MG63 (cell line): ENCODE measurements at regions not wholly inside any gene's neighbourhood (a gene's known extent, or its start where the extent isn't known, plus 50 kb on each side); places are given as distances from the start of the nearest gene placed in this dataset.

Experiments used
- DNase-seq: peaks from one replicate; pipeline ENCODE4 v3.0.0-alpha.2; 2020
- H3K27me3 ChIP-seq: fragments of 250-450 bp; sonication (Bioruptor Pico); 2 replicates; pipeline ENCODE4 v1.5.1; 2020; ENCODE audit warnings: mild to moderate bottlenecking, moderate library complexity
- H3K36me3 ChIP-seq: fragments of 250-450 bp; sonication (Bioruptor Pico); 2 replicates; pipeline ENCODE4 v1.5.1; 2020; ENCODE audit warnings: mild to moderate bottlenecking, moderate library complexity
- H3K4me3 ChIP-seq: fragments of 250-450 bp; sonication (Bioruptor Pico); 2 replicates; pipeline ENCODE4 v1.5.1; 2020; ENCODE audit warnings: mild to moderate bottlenecking, moderate library complexity
- H3K9me3 ChIP-seq: fragments of 250-450 bp; sonication (Bioruptor Pico); 2 replicates; pipeline ENCODE4 v1.5.1; 2020; ENCODE audit warnings: mild to moderate bottlenecking, moderate library complexity

DNA sequence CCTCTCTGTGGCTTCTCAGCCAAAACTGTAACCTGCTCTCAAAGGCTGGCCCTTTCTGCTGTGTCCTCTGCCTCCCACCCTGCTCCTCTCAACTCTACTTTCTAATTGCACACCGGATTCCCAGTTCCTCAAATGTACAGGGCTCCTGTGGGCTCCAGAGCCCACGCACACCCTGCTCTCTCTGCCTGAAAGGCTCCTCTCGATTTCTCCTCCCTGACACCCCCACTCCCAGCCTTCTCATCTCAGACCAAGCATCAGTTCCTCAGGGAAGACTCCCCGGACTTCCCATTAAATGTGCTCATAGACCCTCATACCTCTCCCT lies 111.7 kb upstream of the STEAP1B start:
- no peaks in the 10 kb centered on the region for H3K27me3 ChIP-seq
- H3K36me3 ChIP-seq: no peaks in the 10 kb centered on the region
- peaks cover 4% of the 10 kb centered on the region; the same call in 1 of the 2 replicates for H3K9me3 ChIP-seq
- no peak overlapping the region for H3K4me3 ChIP-seq
- DNase-seq: no peak

DNA sequence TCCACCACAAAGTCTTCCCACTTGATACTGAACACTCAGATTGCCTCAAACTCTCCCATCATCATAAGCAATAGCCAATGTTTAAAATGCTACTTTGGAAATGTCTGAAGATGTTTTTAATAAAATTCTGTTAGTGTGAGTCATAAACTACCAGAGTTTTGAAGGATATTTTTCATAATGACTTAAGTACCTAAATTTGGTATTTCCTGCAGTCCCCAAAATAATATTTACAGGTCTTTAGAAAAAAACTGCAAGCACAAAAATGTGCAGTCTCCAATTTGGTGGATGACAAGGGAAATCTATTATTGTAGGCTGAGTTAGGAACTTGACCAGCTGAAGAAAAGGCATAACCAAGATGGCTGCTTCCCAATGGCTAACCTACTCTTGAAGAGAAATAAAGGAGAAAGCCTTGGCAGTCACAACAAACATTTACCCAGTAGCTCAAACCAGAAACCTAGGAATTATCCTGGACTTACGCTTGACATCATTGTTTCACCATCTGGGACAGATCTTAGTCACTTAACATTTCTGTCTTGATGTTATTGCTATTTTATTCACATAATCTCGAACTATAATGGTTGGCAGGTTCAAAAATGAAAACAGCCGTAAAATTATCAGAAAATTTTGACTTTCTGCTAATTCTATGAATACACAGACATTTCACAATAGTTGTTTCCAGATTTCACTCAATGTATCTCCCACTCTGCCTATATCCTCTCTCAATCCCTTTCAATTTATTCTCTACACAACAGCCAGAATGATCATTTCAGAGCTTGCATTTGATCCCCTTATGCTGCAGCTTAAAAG lies 111.2 kb upstream of the STEAP1B start:
- Histone ChIP-seq H3K27me3 (no peaks in the 10 kb centered on the region), H3K9me3 (peaks cover 4% of the 10 kb centered on the region; the same call in 1 of the 2 replicates), H3K36me3 (no peaks in the 10 kb centered on the region), H3K4me3 (no peak overlapping the region)
- no peak for DNase-seq

- peaks cover 4% of the 10 kb centered on the region; the same call in 1 of the 2 replicates for H3K9me3 ChIP-seq
- DNase-seq: no peak
- no peaks in the 10 kb centered on the region for H3K36me3 ChIP-seq
- no peaks in the 10 kb centered on the region for H3K27me3 ChIP-seq
- no peak overlapping the region for H3K4me3 ChIP-seq
Measured at GRCh38 chr7:22610263-22610662, 110.3 kb upstream of the STEAP1B start.

DNA sequence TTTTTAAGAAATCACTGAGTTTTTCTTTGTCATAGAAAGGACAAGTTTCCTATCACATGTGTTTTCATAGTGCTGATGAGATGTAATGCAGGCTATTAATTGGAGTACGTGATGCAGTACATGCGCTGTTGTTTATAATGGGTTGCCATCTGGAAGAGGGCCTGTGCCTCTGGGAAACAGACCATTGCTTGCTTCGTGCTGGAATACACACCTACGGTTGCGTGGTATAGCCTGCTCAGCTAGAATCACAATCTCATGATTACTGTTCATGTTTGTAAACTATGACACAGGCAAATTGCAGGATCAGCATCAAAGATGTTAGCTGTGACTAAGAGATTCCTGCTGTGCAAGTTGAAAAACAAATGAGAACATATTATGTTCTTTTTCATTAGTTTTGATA lies 107.2 kb upstream of the STEAP1B start:
- H3K4me3 ChIP-seq: no peak overlapping the region
- DNase-seq: peak; percentile 76
- no peaks in the 10 kb centered on the region for H3K36me3 ChIP-seq
- no peaks in the 10 kb centered on the region for H3K9me3 ChIP-seq
- no peaks in the 10 kb centered on the region for H3K27me3 ChIP-seq

GRCh38 chr7:22604246-22604645 lies 104.3 kb upstream of the STEAP1B start:
- H3K4me3 ChIP-seq: no peak overlapping the region
- no peaks in the 10 kb centered on the region for H3K9me3 ChIP-seq
- no peaks in the 10 kb centered on the region for H3K27me3 ChIP-seq
- no peaks in the 10 kb centered on the region for H3K36me3 ChIP-seq
- no peak for DNase-seq

DNA sequence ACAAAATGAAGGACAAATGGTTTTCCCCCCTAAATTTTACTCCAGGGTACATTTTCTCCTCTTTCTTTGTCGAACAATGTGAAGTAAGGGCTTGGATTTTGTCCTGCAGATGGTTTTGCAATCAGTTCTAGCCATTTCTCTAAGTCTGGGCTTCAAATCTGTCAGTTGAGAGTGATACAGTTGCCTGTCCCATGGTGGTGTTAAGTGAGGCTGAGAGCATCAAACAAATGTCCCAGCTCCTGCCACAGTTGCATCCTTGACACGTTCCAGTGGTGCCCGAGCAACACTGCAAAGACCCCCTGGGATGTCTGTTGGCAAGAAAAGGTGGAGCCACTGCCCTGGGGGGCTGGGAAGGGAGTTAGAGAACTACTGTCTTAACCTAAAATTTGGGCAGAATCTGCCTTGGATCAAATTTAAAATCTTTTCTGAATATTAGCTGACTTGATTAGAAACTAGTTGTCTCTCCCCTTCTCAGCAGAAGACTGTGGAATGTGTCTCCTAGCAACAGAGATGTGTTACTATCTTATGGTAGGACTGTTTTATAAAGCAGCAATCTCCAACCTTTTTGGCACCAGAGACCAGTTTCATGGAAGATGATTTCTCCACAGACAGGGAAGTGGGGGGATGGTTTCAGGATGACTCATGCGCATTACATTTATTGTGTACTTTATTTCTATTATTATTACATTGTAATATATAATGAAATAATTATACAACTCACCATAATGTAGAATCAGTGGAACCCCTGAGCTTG lies 102.0 kb upstream of the STEAP1B start:
- Histone ChIP-seq H3K27me3 (no peaks in the 10 kb centered on the region), H3K36me3 (no peaks in the 10 kb centered on the region), H3K4me3 (no peak overlapping the region), H3K9me3 (no peaks in the 10 kb centered on the region)
- peak; percentile 30 for DNase-seq

GRCh38 chr7:22601408-22601807 lies 101.4 kb upstream of the STEAP1B start:
- Histone ChIP-seq H3K27me3 (no peaks in the 10 kb centered on the region), H3K4me3 (no peak overlapping the region), H3K36me3 (no peaks in the 10 kb centered on the region), H3K9me3 (no peaks in the 10 kb centered on the region)
- DNase-seq: no peak

- no peaks in the 10 kb centered on the region for H3K27me3 ChIP-seq
- DNase-seq: no peak
- H3K36me3 ChIP-seq: no peaks in the 10 kb centered on the region
- H3K9me3 ChIP-seq: no peaks in the 10 kb centered on the region
- no peak overlapping the region for H3K4me3 ChIP-seq
Measured at GRCh38 chr7:22601003-22601402, 101.0 kb upstream of the STEAP1B start.

DNA sequence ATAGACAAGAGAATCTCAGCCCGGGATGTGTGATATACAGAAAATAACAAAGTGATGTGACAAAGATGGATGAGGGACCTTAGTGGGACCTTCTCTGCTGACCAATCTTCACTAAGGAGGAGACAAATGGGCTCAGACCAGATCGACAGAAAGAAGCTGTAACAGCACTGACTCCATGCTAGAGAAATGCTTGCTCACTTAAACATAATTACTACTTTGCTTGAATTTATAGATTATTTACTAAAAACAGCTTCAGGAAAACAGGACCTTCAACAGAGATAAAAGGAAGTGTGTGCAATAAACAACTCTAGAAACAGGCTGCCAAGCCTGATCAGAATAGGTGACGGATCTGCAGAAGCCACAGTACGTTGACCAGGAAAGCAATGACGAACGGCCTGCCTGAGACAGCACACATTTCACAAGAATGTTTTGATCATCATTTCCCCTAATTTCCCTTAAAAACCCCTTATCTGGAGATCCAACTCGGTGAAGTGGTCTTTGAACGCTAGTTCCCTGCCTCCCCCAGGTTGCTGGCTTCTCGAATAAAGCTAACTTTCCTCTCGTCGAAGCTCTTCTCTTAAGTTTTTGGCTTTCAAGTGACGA lies 98.4 kb upstream of the STEAP1B start:
- Histone ChIP-seq H3K9me3 (no peaks in the 10 kb centered on the region; the same call in 1 of the 2 replicates), H3K36me3 (no peaks in the 10 kb centered on the region), H3K27me3 (no peaks in the 10 kb centered on the region), H3K4me3 (no peak overlapping the region)
- DNase-seq: no peak

GRCh38 chr7:22597844-22598243 lies 97.9 kb upstream of the STEAP1B start:
- Histone ChIP-seq H3K27me3 (no peaks in the 10 kb centered on the region), H3K9me3 (no peaks in the 10 kb centered on the region; the same call in 1 of the 2 replicates), H3K36me3 (no peaks in the 10 kb centered on the region), H3K4me3 (no peak overlapping the region)
- DNase-seq: peak; percentile 66

- Histone ChIP-seq H3K36me3 (no peaks in the 10 kb centered on the region), H3K9me3 (no peaks in the 10 kb centered on the region; the same call in 1 of the 2 replicates), H3K27me3 (no peaks in the 10 kb centered on the region), H3K4me3 (no peak overlapping the region)
- no peak for DNase-seq
Measured at GRCh38 chr7:22596763-22597400, 96.9 kb upstream of the STEAP1B start.

DNA sequence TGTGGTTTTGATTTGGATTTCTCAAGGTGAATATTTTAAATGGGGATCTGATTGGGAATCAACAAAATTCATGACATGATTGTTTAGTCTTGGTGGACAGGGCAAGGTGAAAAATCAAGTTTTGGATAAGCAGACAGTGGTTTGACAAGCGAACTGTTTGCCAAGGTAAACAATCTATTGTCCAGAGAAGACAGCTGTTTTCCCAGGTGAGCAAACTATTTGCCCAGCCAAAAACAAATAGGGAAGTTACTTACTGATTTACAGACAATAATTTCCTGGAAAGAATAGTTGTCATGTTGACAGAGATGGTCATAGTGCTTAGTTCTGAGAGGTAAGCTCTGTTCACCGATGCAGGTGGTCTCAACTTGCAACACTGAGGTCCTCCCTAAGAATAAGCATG lies 94.0 kb upstream of the STEAP1B start:
- Histone ChIP-seq H3K9me3 (no peaks in the 10 kb centered on the region; the same call in 1 of the 2 replicates), H3K4me3 (no peak overlapping the region), H3K36me3 (no peaks in the 10 kb centered on the region), H3K27me3 (no peaks in the 10 kb centered on the region)
- DNase-seq: no peak

DNA sequence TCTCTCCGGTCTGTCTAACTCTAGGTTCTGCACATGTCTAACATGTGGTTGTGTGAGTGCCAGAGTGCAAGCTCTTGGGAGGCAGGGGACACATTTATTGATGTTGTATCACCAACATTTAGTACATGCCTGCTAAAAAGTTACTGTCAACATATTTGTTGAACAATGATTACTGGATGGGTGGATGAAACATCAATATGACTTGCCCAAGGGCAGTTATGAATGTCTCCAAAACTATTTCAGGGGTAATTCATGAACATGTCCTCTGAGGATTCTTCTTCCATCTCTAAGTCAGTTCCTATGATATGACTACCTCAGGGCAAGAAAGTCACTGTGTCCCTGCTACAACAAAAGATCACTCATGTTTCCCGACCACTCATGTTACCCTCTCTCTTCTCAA lies 91.3 kb upstream of the STEAP1B start:
- no peak for DNase-seq

GRCh38 chr7:22589641-22590201 lies 89.7 kb upstream of the STEAP1B start:
- Histone ChIP-seq H3K36me3 (no peaks in the 10 kb centered on the region), H3K27me3 (no peaks in the 10 kb centered on the region), H3K4me3 (no peak overlapping the region), H3K9me3 (no peaks in the 10 kb centered on the region; the same call in 1 of the 2 replicates)
- DNase-seq: peak; percentile 84

More for the DNA sequence above, 91.3 kb upstream of the STEAP1B start:
- Histone ChIP-seq H3K27me3 (no peaks in the 10 kb centered on the region), H3K9me3 (no peaks in the 10 kb centered on the region; the same call in 1 of the 2 replicates), H3K4me3 (no peak overlapping the region), H3K36me3 (no peaks in the 10 kb centered on the region)

DNA sequence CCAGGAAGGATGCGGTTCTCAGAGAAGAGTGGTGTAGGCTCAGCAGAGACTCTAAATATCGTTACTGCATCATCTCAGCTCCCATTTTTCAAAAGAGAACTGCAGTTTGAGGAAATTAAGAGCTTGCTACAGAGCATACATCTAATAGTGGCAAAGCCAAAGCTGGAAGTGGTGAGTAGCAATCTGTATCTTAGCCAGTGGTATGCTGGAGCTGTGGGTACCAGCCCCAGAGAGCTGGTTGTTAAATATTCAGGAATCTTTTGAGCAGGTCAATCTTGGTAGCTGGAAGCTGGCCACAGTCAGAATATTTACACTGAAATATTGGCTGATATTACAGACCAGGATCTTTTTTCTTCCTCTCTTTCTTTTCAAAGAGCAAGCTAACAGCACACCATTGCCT lies 88.4 kb upstream of the STEAP1B start:
- Histone ChIP-seq H3K4me3 (no peak overlapping the region), H3K27me3 (no peaks in the 10 kb centered on the region), H3K36me3 (no peaks in the 10 kb centered on the region), H3K9me3 (no peaks in the 10 kb centered on the region)
- DNase-seq: peak; percentile 43

- no peak for DNase-seq
- H3K36me3 ChIP-seq: no peaks in the 10 kb centered on the region
- H3K4me3 ChIP-seq: no peak overlapping the region
- no peaks in the 10 kb centered on the region for H3K27me3 ChIP-seq
- no peaks in the 10 kb centered on the region for H3K9me3 ChIP-seq
Measured at GRCh38 chr7:22587322-22587721, 87.3 kb upstream of the STEAP1B start.

DNA sequence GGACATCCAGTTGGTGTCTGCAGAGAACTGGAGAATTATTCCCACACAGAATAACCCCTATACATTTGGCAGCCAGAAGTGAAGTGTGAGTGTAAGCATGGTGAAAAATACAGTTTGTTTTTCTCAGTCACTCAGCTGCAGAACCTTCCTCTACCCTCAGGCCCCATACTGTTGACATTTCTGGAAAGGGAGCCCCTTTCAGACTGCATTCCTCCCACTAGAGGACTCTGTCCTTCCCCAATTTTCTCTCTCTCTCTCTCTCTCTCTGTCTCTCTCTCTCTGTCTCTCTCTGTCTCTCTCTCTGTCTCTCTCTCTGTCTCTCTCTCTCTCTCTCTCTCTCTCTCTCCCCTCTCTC lies 86.8 kb upstream of the STEAP1B start:
- H3K4me3 ChIP-seq: no peak overlapping the region
- DNase-seq: no peak

More for the DNA sequence above, 86.8 kb upstream of the STEAP1B start:
- no peaks in the 10 kb centered on the region for H3K9me3 ChIP-seq
- no peaks in the 10 kb centered on the region for H3K36me3 ChIP-seq
- H3K27me3 ChIP-seq: no peaks in the 10 kb centered on the region
